Endodermal cell (in vitro differentiated cells): ENCODE measurements at regions not wholly inside any gene's neighbourhood (a gene's known extent, or its start where the extent isn't known, plus 50 kb on each side); places are given as distances from the start of the nearest gene placed in this dataset.

Experiments used
- DNase-seq: peaks from one replicate; pipeline ENCODE4 v3.0.0-alpha.2; 2017
- H3K27ac ChIP-seq: 2 replicates; pipeline ENCODE4 v1.5.1; 2013; ENCODE audit warnings: mild to moderate bottlenecking, low read depth, low read length, moderate library complexity
- H3K27me3 ChIP-seq: 2 replicates; pipeline ENCODE4 v1.6.1; 2013; ENCODE audit warnings: mild to moderate bottlenecking, low read length, moderate library complexity; ENCODE audit not compliant: insufficient read depth, control insufficient read depth, poor library complexity, severe bottlenecking
- H3K36me3 ChIP-seq: 2 replicates; pipeline ENCODE4 v1.7.0; 2013; ENCODE audit warnings: mild to moderate bottlenecking, low read length, moderate library complexity; ENCODE audit not compliant: control insufficient read depth, insufficient read depth
- H3K4me1 ChIP-seq: one replicate; pipeline ENCODE4 v1.7.0; 2013; ENCODE audit warnings: low read length; ENCODE audit not compliant: control insufficient read depth, insufficient read depth
- H3K4me3 ChIP-seq: 2 replicates; pipeline ENCODE4 v1.5.1; 2013; ENCODE audit warnings: mild to moderate bottlenecking, low read length, moderate library complexity
- H3K9ac ChIP-seq: 2 replicates; pipeline ENCODE4 v1.6.1; 2013; ENCODE audit warnings: mild to moderate bottlenecking, low read length, moderate library complexity; ENCODE audit not compliant: poor library complexity, severe bottlenecking; ENCODE audit errors: extremely low read depth
- H3K9me3 ChIP-seq: 2 replicates; pipeline ENCODE4 v1.6.1; 2013; ENCODE audit warnings: mild to moderate bottlenecking, low read length, moderate library complexity; ENCODE audit not compliant: control insufficient read depth
- H3K27ac Mint-ChIP-seq: 2 replicates; pipeline ENCODE4 v1.8.0; 2020; ENCODE audit warnings: mixed read lengths
- H3K27me3 Mint-ChIP-seq: 2 replicates; pipeline ENCODE4 v1.8.0; 2021; ENCODE audit warnings: mild to moderate bottlenecking, mixed read lengths; ENCODE audit not compliant: insufficient read depth
- H3K36me3 Mint-ChIP-seq: 2 replicates; pipeline ENCODE4 v1.8.0; 2020; ENCODE audit warnings: low read depth, mixed read lengths
- H3K4me1 Mint-ChIP-seq: 2 replicates; pipeline ENCODE4 v1.8.0; 2020; ENCODE audit warnings: mixed read lengths
- H3K4me3 Mint-ChIP-seq: 2 replicates; pipeline ENCODE4 v1.8.0; 2020; ENCODE audit warnings: mild to moderate bottlenecking, moderate library complexity, mixed read lengths
- H3K9me3 Mint-ChIP-seq: 2 replicates; pipeline ENCODE4 v1.8.0; 2020; ENCODE audit warnings: mild to moderate bottlenecking, mixed read lengths
- WGBS, 2 experiments: methylation state at CpG; one replicate each; pipeline versions ENCODE4 v1.1.5 to v1.1.7; 2013; ENCODE audit warnings: missing lambda C conversion rate in 2 of 2, mixed read lengths in 1 of 2; ENCODE audit not compliant: insufficient coverage in 1 of 2, insufficient read length in 1 of 2; 5-methylcytosine and 5-hydroxymethylcytosine counted together
- TF ChIP-seq, protein P1 (sequence below): fragments of 200-600 bp; sonication (generic); conservative IDR thresholded peaks from 2 replicates; pipeline ENCODE4 v1.5.0; 2021; ENCODE audit warnings: antibody characterized with exemption, mild to moderate bottlenecking

- Mint-ChIP-seq H3K4me3 (no peak overlapping the region), H3K4me1 (peaks cover 80% of the 10 kb centered on the region), H3K36me3 (peaks cover 18% of the 10 kb centered on the region), H3K27ac (peak overlapping the region; percentile 31), H3K9me3 (no peaks in the 10 kb centered on the region), H3K27me3 (no peaks in the 10 kb centered on the region)
- DNase-seq = no peak
- TF ChIP-seq, protein P1, sequence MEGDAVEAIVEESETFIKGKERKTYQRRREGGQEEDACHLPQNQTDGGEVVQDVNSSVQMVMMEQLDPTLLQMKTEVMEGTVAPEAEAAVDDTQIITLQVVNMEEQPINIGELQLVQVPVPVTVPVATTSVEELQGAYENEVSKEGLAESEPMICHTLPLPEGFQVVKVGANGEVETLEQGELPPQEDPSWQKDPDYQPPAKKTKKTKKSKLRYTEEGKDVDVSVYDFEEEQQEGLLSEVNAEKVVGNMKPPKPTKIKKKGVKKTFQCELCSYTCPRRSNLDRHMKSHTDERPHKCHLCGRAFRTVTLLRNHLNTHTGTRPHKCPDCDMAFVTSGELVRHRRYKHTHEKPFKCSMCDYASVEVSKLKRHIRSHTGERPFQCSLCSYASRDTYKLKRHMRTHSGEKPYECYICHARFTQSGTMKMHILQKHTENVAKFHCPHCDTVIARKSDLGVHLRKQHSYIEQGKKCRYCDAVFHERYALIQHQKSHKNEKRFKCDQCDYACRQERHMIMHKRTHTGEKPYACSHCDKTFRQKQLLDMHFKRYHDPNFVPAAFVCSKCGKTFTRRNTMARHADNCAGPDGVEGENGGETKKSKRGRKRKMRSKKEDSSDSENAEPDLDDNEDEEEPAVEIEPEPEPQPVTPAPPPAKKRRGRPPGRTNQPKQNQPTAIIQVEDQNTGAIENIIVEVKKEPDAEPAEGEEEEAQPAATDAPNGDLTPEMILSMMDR = no peak
- Histone ChIP-seq H3K9ac (no peak overlapping the region), H3K9me3 (no peaks in the 10 kb centered on the region), H3K4me1 (peaks cover 42% of the 10 kb centered on the region), H3K4me3 (no peak overlapping the region), H3K27me3 (no peaks in the 10 kb centered on the region), H3K36me3 (peaks cover 11% of the 10 kb centered on the region), H3K27ac (no peak overlapping the region)
- WGBS, 2 experiments = 88 to 97% methylated on average over 3 to 7 of the region's 7 CpGs
These were observed 77.8 kb downstream of the ZNF608 start for GRCh38 chr5:124668353-124669299.

GRCh38 chr5:124665625-124666024 is 80.8 kb downstream of the ZNF608 start:
- Histone ChIP-seq H3K27ac (no peak overlapping the region), H3K9me3 (no peaks in the 10 kb centered on the region), H3K4me1 (peaks cover 55% of the 10 kb centered on the region), H3K9ac (no peak overlapping the region), H3K4me3 (no peak overlapping the region), H3K36me3 (peaks cover 12% of the 10 kb centered on the region), H3K27me3 (no peaks in the 10 kb centered on the region)
- H3K36me3 Mint-ChIP-seq = peaks cover 17% of the 10 kb centered on the region
- no peak overlapping the region for H3K4me3 Mint-ChIP-seq
- TF ChIP-seq, protein P1 = no peak
- no peaks in the 10 kb centered on the region for H3K27me3 Mint-ChIP-seq
- no peak overlapping the region for H3K27ac Mint-ChIP-seq
- peaks cover 84% of the 10 kb centered on the region for H3K4me1 Mint-ChIP-seq
- no peaks in the 10 kb centered on the region for H3K9me3 Mint-ChIP-seq
- DNase-seq = no peak

- Histone ChIP-seq H3K4me3 (no peak overlapping the region), H3K27ac (no peak overlapping the region), H3K9me3 (no peaks in the 10 kb centered on the region), H3K9ac (no peak overlapping the region), H3K36me3 (peaks cover 18% of the 10 kb centered on the region), H3K27me3 (no peaks in the 10 kb centered on the region), H3K4me1 (peaks cover 57% of the 10 kb centered on the region)
- Mint-ChIP-seq H3K27ac (no peak overlapping the region), H3K4me3 (no peak overlapping the region), H3K36me3 (peaks cover 20% of the 10 kb centered on the region), H3K4me1 (peaks cover 85% of the 10 kb centered on the region), H3K27me3 (no peaks in the 10 kb centered on the region), H3K9me3 (no peaks in the 10 kb centered on the region)
- DNase-seq = no peak
- WGBS, 2 experiments = 94% methylated on average over 2 of the region's 2 CpGs; no CpG with 5 or more reads in 1 of the 2 experiments
- TF ChIP-seq, protein P1 = no peak
These were observed 81.4 kb downstream of the ZNF608 start for GRCh38 chr5:124665035-124665434.
